Right lobe of liver (tissue), 4 donors: ENCODE measurements at regions not wholly inside any gene's neighbourhood (a gene's known extent, or its start where the extent isn't known, plus 50 kb on each side); places are given as distances from the start of the nearest gene placed in this dataset.

Experiments
- POLR2A ChIP-seq: fragments of 450-650 bp; IDR thresholded peaks from one replicate; pipeline ENCODE4 v1.6.1; 2017; ENCODE audit warnings: antibody characterized with exemption, mild to moderate bottlenecking
- TF ChIP-seq, protein P1 (sequence below), 4 donors: fragments of 200-600 bp in 3 of 4; fragments of 450-650 bp in 1 of 4; IDR thresholded peaks; one replicate each; pipeline versions ENCODE4 v1.5.1 to v1.8.0; 2016 to 2022; ENCODE audit warnings: antibody characterized with exemption in 4 of 4, mild to moderate bottlenecking in 2 of 4
- donor health status: DM: no; HTN: no; CAD: no.
- donor health status: DM: no; HTN: no; CAD: no.
- donor health status: DM: no; HTN: yes; CAD: no.

DNA sequence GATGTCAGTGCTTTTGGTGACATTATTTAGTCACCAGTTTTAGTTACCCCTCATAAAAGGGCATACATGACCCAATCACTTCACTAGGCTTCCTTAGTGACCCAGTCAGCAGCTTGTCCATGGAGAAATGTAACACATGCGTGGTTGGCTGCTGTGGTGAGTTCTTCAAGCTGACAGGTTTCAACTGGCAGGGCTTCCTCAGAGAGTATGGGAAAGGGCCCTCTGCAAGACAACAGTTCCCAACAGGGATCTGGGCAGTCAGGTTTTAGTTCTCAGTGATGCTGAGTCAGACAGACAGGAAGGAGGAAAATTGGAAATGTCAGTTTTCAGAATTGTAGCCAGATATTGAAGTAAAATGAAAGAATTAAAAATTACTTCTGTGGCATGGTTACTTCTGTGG, 282.5 kb downstream of the TBL1XR1 start:
- TF ChIP-seq, protein P1, sequence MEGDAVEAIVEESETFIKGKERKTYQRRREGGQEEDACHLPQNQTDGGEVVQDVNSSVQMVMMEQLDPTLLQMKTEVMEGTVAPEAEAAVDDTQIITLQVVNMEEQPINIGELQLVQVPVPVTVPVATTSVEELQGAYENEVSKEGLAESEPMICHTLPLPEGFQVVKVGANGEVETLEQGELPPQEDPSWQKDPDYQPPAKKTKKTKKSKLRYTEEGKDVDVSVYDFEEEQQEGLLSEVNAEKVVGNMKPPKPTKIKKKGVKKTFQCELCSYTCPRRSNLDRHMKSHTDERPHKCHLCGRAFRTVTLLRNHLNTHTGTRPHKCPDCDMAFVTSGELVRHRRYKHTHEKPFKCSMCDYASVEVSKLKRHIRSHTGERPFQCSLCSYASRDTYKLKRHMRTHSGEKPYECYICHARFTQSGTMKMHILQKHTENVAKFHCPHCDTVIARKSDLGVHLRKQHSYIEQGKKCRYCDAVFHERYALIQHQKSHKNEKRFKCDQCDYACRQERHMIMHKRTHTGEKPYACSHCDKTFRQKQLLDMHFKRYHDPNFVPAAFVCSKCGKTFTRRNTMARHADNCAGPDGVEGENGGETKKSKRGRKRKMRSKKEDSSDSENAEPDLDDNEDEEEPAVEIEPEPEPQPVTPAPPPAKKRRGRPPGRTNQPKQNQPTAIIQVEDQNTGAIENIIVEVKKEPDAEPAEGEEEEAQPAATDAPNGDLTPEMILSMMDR (IDR thresholded peaks at IDR 0.05), result no peak
- no peak for TF ChIP-seq POLR2A
